IMR-90 (cell line): ENCODE measurements at regions not wholly inside any gene's neighbourhood (a gene's known extent, or its start where the extent isn't known, plus 50 kb on each side); places are given as distances from the start of the nearest gene placed in this dataset.

Experiments used
- BHLHE40 ChIP-seq: fragments of 150-350 bp; IDR thresholded peaks from 2 replicates; pipeline ENCODE4 v1.6.1; 2016; ENCODE audit warnings: mild to moderate bottlenecking, low read depth, low read length
- NFE2L2 ChIP-seq: fragments of 150-350 bp; IDR thresholded peaks from 2 replicates; pipeline ENCODE4 v1.6.1; 2016; ENCODE audit warnings: low read depth, mild to moderate bottlenecking, low read length
- POLR2A ChIP-seq: IDR thresholded peaks from 2 replicates; pipeline ENCODE4 v1.6.1; 2012; ENCODE audit warnings: mild to moderate bottlenecking, low read depth, low read length
- TF ChIP-seq, protein P1 (sequence below): conservative IDR thresholded peaks from 2 replicates; pipeline ENCODE4 v1.5.1; 2012; ENCODE audit warnings: mild to moderate bottlenecking, low read depth, low read length, improper control_type of control experiment

DNA sequence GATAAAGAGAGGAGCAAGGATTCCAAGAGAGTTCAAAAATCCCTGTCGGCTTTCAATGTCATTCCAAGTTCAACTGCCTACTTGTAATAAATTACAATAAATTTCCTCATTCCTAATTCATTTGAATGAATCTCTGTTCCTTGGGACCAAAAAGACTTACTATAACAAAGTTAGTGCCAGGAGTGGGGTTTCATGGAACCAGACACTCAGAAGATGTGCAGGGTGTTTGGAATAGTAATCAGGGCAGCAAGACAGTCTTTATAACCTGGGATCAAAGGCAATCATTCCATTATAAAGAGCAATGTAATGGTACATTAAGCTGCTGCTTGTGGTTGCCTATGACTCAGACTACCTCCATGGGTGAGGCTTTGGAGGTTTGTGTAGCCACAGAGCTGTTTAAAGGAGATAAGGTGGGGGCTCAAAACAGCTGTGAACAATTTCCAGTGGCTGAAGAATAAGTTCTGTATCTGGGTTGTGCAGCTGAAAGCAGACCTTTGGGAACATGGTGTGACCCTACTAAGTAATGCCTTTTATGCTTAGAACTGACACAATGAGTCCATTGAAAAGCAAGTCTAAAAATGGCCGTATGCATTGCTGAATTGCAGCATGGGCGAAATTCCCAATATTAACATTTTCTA, 159.9 kb downstream of the LINC00237 start:
- TF ChIP-seq, protein P1, sequence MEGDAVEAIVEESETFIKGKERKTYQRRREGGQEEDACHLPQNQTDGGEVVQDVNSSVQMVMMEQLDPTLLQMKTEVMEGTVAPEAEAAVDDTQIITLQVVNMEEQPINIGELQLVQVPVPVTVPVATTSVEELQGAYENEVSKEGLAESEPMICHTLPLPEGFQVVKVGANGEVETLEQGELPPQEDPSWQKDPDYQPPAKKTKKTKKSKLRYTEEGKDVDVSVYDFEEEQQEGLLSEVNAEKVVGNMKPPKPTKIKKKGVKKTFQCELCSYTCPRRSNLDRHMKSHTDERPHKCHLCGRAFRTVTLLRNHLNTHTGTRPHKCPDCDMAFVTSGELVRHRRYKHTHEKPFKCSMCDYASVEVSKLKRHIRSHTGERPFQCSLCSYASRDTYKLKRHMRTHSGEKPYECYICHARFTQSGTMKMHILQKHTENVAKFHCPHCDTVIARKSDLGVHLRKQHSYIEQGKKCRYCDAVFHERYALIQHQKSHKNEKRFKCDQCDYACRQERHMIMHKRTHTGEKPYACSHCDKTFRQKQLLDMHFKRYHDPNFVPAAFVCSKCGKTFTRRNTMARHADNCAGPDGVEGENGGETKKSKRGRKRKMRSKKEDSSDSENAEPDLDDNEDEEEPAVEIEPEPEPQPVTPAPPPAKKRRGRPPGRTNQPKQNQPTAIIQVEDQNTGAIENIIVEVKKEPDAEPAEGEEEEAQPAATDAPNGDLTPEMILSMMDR: no peak
- no peak for TF ChIP-seq POLR2A
- no peak for TF ChIP-seq BHLHE40
- TF ChIP-seq NFE2L2: no peak
